ENCODE measurements at regions not wholly inside any gene's neighbourhood (a gene's known extent, or its start where the extent isn't known, plus 50 kb on each side); places are given as distances from the start of the nearest gene placed in this dataset.

GRCh38 chr1:83746234-83746633 lies 252.7 kb downstream of the TTLL7 start (continued):
- TF ChIP-seq ZNF687 (IDR thresholded peaks at IDR 0.05) (no peak), KLF5 (IDR thresholded peaks at IDR 0.05; ENCODE audit: partially characterized antibody) (no peak), RUNX3 (IDR thresholded peaks at IDR 0.05; ENCODE audit: low read length) (peak; percentile 12; the same call in 1 of the 2 replicates)

- Histone ChIP-seq H3K27ac (ENCODE audit: control insufficient read depth, insufficient read depth) (no peak overlapping the region), H3K27me3 (replicated peaks in 1 of 2; ENCODE audit: control insufficient read depth in 2 of 2, insufficient read depth in 2 of 2, low read length in 1 of 2) (no peaks in the 10 kb centered on the region)
- TF ChIP-seq CEBPZ (IDR thresholded peaks at IDR 0.05; ENCODE audit: low read depth, low read length), result no peak
- no peak for TF ChIP-seq RBBP5 (conservative IDR thresholded peaks at IDR 0.05)
- TF ChIP-seq SUZ12 (IDR thresholded peaks at IDR 0.05; ENCODE audit: unreplicated experiment), result no peak
- no peak for TF ChIP-seq NRF1 (conservative IDR thresholded peaks at IDR 0.05; ENCODE audit: low read depth, low read length)
- no peak for TF ChIP-seq EZH2 (IDR thresholded peaks at IDR 0.05; ENCODE audit: borderline replicate concordance, control insufficient read depth, low read depth, low read length)
- no peak for TF ChIP-seq HDAC6 (IDR thresholded peaks at IDR 0.05; ENCODE audit: unreplicated experiment)
- TF ChIP-seq NFYA (IDR thresholded peaks at IDR 0.05; ENCODE audit: borderline replicate concordance, low read depth, low read length), result no peak
- TF ChIP-seq PRDM15 (CRISPR knock-in tag; IDR thresholded peaks at IDR 0.05), result no peak
Observed at GRCh38 chr1:83742446-83742845, 256.5 kb downstream of the TTLL7 start.

More at GRCh38 chr1:83742446-83742845, 256.5 kb downstream of the TTLL7 start:
- ChIA-PET SMC1A (ENCODE audit: uncharacterized antibody, unreplicated experiment) (interaction anchor here (0.6 to 1.6 kb wide), 2 partner anchors 13 to 15 kb away, joined by 3 to 4 read pairs; no protein-coding TSS in a partner anchor), RAD21 (ENCODE audit: unreplicated experiment) (no interaction called here), POLR2A (no interaction called here), CTCF (no interaction called here)
- WGBS (ENCODE audit: insufficient coverage, insufficient replicate concordance, low lambda C conversion rate, missing lambda C conversion rate), result 2% methylated on average over 3 of the region's 3 CpGs
- no peaks in the 10 kb centered on the region for H3K4me1 ChIP-seq (ENCODE audit: control insufficient read depth, insufficient read depth, low read length)
- H3K79me2 ChIP-seq (ENCODE audit: control insufficient read depth, insufficient read depth, low read length), result no peaks in the 10 kb centered on the region
- intact Hi-C loops (cut with micrococcal nuclease; ENCODE audit: unreplicated experiment) (no loop called here), in situ Hi-C loops (cut with MboI) (no loop called here)
- no peaks in the 10 kb centered on the region for H4K20me1 ChIP-seq (ENCODE audit: control insufficient read depth, insufficient read depth)
- H3K4me3 ChIP-seq, result no peak overlapping the region
- no peak overlapping the region for H3K9ac ChIP-seq (ENCODE audit: control insufficient read depth, insufficient read depth, low read length)
- H3K36me3 ChIP-seq (ENCODE audit: control insufficient read depth in 2 of 2, insufficient read depth in 2 of 2, low read length in 1 of 2), result no peaks in the 10 kb centered on the region
- H2AFZ ChIP-seq (ENCODE audit: control insufficient read depth, low read depth, low read length), result no peak overlapping the region
- DNase-seq (ENCODE audit: low read depth, low spot score) (no peak), FAIRE-seq (no peak), ATAC-seq (no peak)
- no TSS peak for BruUV-seq (replicated peaks)
- H3K9me3 ChIP-seq (replicated peaks; ENCODE audit: control insufficient read depth, insufficient read depth, low read length), result no peaks in the 10 kb centered on the region
- H3K4me2 ChIP-seq (ENCODE audit: control insufficient read depth, insufficient read depth), result no peak overlapping the region
